ENCODE measurements at regions not wholly inside any gene's neighbourhood (a gene's known extent, or its start where the extent isn't known, plus 50 kb on each side); places are given as distances from the start of the nearest gene placed in this dataset.
A peak's percentile ranks its signal among the peaks of the same experiment; 100 is the strongest.

DNA sequence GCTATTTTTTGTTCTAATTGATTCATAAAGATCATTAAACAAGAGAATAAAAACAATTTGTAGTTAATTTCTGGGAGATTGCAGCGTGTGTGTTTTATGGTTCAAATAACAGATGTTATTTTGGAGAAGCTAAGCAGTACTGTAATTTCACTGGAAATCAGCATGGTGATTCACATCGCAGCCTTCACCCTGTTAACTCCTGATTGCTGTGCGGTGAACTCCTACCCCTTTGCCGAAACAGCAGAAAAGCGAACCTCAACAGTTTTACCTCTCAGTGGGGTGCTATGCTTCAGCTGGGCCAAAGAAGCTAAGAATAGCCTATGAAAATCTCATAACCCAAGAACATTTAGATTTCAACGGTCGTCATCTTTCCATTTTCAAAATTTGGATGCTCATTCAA, 441.5 kb upstream of the RARB start:
- DNase-seq (ENCODE audit: low read depth): no peak
- TF ChIP-seq, protein P1, sequence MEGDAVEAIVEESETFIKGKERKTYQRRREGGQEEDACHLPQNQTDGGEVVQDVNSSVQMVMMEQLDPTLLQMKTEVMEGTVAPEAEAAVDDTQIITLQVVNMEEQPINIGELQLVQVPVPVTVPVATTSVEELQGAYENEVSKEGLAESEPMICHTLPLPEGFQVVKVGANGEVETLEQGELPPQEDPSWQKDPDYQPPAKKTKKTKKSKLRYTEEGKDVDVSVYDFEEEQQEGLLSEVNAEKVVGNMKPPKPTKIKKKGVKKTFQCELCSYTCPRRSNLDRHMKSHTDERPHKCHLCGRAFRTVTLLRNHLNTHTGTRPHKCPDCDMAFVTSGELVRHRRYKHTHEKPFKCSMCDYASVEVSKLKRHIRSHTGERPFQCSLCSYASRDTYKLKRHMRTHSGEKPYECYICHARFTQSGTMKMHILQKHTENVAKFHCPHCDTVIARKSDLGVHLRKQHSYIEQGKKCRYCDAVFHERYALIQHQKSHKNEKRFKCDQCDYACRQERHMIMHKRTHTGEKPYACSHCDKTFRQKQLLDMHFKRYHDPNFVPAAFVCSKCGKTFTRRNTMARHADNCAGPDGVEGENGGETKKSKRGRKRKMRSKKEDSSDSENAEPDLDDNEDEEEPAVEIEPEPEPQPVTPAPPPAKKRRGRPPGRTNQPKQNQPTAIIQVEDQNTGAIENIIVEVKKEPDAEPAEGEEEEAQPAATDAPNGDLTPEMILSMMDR (conservative IDR thresholded peaks at IDR 0.05; ENCODE audit: low read length): no peak
- no peak overlapping the region for H3K4me3 ChIP-seq (ENCODE audit: low read length)

- TF ChIP-seq, protein P1 (conservative IDR thresholded peaks at IDR 0.05; ENCODE audit: low read length): no peak
- H3K4me3 ChIP-seq (ENCODE audit: low read length): no peak overlapping the region
- no peak for DNase-seq (ENCODE audit: low read depth)
Measured at GRCh38 chr3:24999357-24999756, 428.7 kb upstream of the RARB start.

DNA sequence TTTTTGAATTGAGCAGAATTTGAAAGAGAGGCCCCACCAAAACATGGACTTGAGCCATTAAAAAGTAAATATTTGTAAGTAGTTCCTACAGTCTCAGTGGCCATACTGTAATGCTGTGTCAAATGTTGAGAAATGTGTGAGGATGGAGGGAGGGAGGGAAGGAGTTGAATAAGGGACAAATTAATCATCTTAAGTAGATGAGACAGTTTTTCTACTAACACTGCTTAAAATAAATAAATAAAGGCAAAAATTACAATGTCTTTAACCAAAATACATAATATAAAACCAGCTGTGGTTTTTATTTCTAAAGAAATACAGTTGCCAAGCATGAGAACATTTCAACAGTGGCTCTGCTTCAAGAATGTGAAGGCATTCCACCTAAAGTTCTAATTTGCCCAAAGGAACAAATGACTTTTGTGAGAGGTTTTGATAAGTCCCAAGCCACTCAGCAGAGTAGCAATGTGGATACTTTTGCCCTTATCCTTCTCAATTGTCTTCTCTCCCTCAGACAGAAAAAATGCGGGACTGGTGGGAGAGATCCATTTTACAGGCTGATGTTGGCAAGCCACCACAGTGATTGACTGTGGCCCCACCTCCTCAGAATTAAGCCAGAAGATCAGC, 427.0 kb upstream of the RARB start:
- TF ChIP-seq, protein P1 (conservative IDR thresholded peaks at IDR 0.05; ENCODE audit: low read length): no peak
- H3K4me3 ChIP-seq (ENCODE audit: low read length): no peak overlapping the region
- peak; percentile 10 for DNase-seq (ENCODE audit: low read depth)

DNA sequence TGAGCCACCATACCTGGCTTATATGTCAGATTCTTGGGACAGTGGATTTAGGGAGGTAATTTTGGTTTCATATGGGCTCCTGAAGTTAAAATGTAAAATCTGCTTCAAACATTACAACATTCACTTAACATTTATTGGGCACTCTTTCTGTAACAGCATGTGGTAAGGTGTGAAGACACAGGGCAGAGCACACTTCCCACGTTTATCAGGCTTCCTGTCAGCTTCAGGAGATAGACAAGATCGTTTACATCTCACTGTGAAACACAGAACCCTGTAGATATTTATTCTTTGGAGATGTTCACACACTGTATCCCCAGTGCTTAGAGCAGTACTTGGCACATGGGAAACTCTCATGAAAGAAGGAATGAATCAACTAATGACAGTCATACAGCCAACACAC, 426.0 kb upstream of the RARB start:
- TF ChIP-seq, protein P1 (conservative IDR thresholded peaks at IDR 0.05; ENCODE audit: low read length): no peak
- DNase-seq (ENCODE audit: low read depth): no peak
- H3K4me3 ChIP-seq (ENCODE audit: low read length): no peak overlapping the region

- H3K4me3 ChIP-seq (ENCODE audit: low read length): no peak overlapping the region
- DNase-seq (ENCODE audit: low read depth): peak; percentile 3
Measured at GRCh38 chr3:25007974-25008658, 419.9 kb upstream of the RARB start.

GRCh38 chr3:25009665-25010064, 418.4 kb upstream of the RARB start:
- DNase-seq (ENCODE audit: low read depth): no peak
- H3K4me3 ChIP-seq (ENCODE audit: low read length): no peak overlapping the region
- TF ChIP-seq, protein P1 (conservative IDR thresholded peaks at IDR 0.05; ENCODE audit: low read length): no peak

More at GRCh38 chr3:25007974-25008658, 419.9 kb upstream of the RARB start:
- TF ChIP-seq, protein P1 (conservative IDR thresholded peaks at IDR 0.05; ENCODE audit: low read length): no peak

GRCh38 chr3:25015599-25015998, 412.5 kb upstream of the RARB start:
- TF ChIP-seq, protein P1 (conservative IDR thresholded peaks at IDR 0.05; ENCODE audit: low read length): no peak
- H3K4me3 ChIP-seq (ENCODE audit: low read length): no peak overlapping the region
- no peak for DNase-seq (ENCODE audit: low read depth)

Measured in AG10803 (cell line).